Naive thymus-derived CD4-positive, alpha-beta T cell (primary cell): ENCODE measurements at regions not wholly inside any gene's neighbourhood (a gene's known extent, or its start where the extent isn't known, plus 50 kb on each side); places are given as distances from the start of the nearest gene placed in this dataset.

ENCODE experiments used
- ATAC-seq: fragments of 150-1000 bp; cut with Tn5 transposase; 2 replicates; pipeline ENCODE4 v1.10.0; 2021; ENCODE audit warnings: mild to moderate bottlenecking, moderate library complexity
- CTCF ChIA-PET: fragments of 350-600 bp; sonication (Branson Sonifier 250); formaldehyde crosslinking; loops from one replicate; lab custom pipeline; 2021; ENCODE audit warnings: antibody characterized with exemption; lab: Charles Lee
- POLR2A ChIA-PET: fragments of 350-600 bp; sonication (Branson Sonifier 250); formaldehyde crosslinking; loops from one replicate; lab custom pipeline; 2021; ENCODE audit warnings: antibody characterized with exemption, inconsistent platforms; lab: Charles Lee
- DNase-seq, 9 donors: peaks; one replicate each; pipeline versions ENCODE4 v3.0.0 to v3.0.0-alpha.2; 2020 to 2022; ENCODE audit warnings: mixed read lengths in 1 of 9
- H3K27ac ChIP-seq: one replicate; pipeline ENCODE4 v1.7.0; 2013; ENCODE audit warnings: mild to moderate bottlenecking, low read depth, low read length, moderate library complexity
- H3K27me3 ChIP-seq, 2 donors: one replicate each; pipeline ENCODE4 v1.7.0; 2013; ENCODE audit warnings: low read length in 2 of 2, mild to moderate bottlenecking in 2 of 2, moderate library complexity in 2 of 2; ENCODE audit not compliant: control insufficient read depth in 2 of 2, insufficient read depth in 2 of 2
- H3K36me3 ChIP-seq, 3 experiments: 1 replicate in 2 of 3; 2 replicates in 1 of 3; pipeline ENCODE4 v1.7.0; 2013; ENCODE audit warnings: low read length in 3 of 3, mild to moderate bottlenecking in 3 of 3, moderate library complexity in 1 of 3; ENCODE audit not compliant: insufficient read depth in 3 of 3, control insufficient read depth in 2 of 3
- H3K4me1 ChIP-seq, 2 donors: one replicate each; pipeline ENCODE4 v1.7.0; 2013; ENCODE audit warnings: low read length in 2 of 2, mild to moderate bottlenecking in 2 of 2, moderate library complexity in 1 of 2; ENCODE audit not compliant: control insufficient read depth in 2 of 2, insufficient read depth in 2 of 2
- H3K4me3 ChIP-seq: 2 replicates; pipeline ENCODE4 v1.7.0; 2013; ENCODE audit warnings: mild to moderate bottlenecking, low read length
- H3K9me3 ChIP-seq, 3 experiments: 1 replicate in 2 of 3; 2 replicates in 1 of 3; pipeline ENCODE4 v1.7.0; 2013; ENCODE audit warnings: low read length in 3 of 3; ENCODE audit not compliant: control insufficient read depth in 2 of 3
- H3K27ac Mint-ChIP-seq, 9 donors: one replicate each; pipeline ENCODE4 v1.8.0; 2020 to 2022; ENCODE audit warnings: mixed read lengths in 9 of 9, mild to moderate bottlenecking in 8 of 9, moderate library complexity in 5 of 9, inconsistent platforms in 2 of 9
- H3K27me3 Mint-ChIP-seq, 5 donors: one replicate each; pipeline ENCODE4 v1.8.0; 2021 to 2022; ENCODE audit warnings: mixed read lengths in 5 of 5, mild to moderate bottlenecking in 1 of 5
- H3K36me3 Mint-ChIP-seq, 5 donors: one replicate each; pipeline ENCODE4 v1.8.0; 2020 to 2022; ENCODE audit warnings: mixed read lengths in 5 of 5, mild to moderate bottlenecking in 3 of 5, inconsistent platforms in 1 of 5
- H3K4me1 Mint-ChIP-seq, 7 donors: one replicate each; pipeline ENCODE4 v1.8.0; 2020 to 2022; ENCODE audit warnings: mixed read lengths in 7 of 7, mild to moderate bottlenecking in 3 of 7, inconsistent platforms in 1 of 7
- H3K4me3 Mint-ChIP-seq, 10 donors: one replicate each; pipeline ENCODE4 v1.8.0; 2020 to 2022; ENCODE audit warnings: mild to moderate bottlenecking in 10 of 10, mixed read lengths in 10 of 10, moderate library complexity in 6 of 10, inconsistent platforms in 2 of 10
- H3K9me3 Mint-ChIP-seq, 11 donors: one replicate each; pipeline ENCODE4 v1.8.0; 2020 to 2022; ENCODE audit warnings: mixed read lengths in 11 of 11, mild to moderate bottlenecking in 4 of 11, inconsistent platforms in 1 of 11, moderate library complexity in 1 of 11
- intact Hi-C, 2 donors: fragments of 100-400 bp; cut with micrococcal nuclease; formaldehyde crosslinking; loops; one replicate each; pipeline ENCODE4 v1.15.1; 2023

- POLR2A ChIA-PET = no interaction called here
- no peak overlapping the region for H3K27ac Mint-ChIP-seq
- intact Hi-C loops = no loop called here
Observed at GRCh38 chr20:11144114-11144950, 470.5 kb upstream of the JAG1 start.

GRCh38 chr20:11145616-11146015 is 471.8 kb upstream of the JAG1 start:
- DNase-seq (no peak), ATAC-seq (no peak)
- Histone ChIP-seq H3K4me3 (no peak overlapping the region), H3K27ac (no peak overlapping the region), H3K36me3 (no peaks in the 10 kb centered on the region), H3K4me1 (no peaks in the 10 kb centered on the region), H3K9me3 (no peaks in the 10 kb centered on the region), H3K27me3 (no peaks in the 10 kb centered on the region)
- no peaks in the 10 kb centered on the region for H3K36me3 Mint-ChIP-seq
- H3K4me3 Mint-ChIP-seq = no peak overlapping the region
- no peaks in the 10 kb centered on the region for H3K4me1 Mint-ChIP-seq
- ChIA-PET CTCF (no interaction called here), POLR2A (no interaction called here)
- intact Hi-C loops = no loop called here
- no peak overlapping the region for H3K27ac Mint-ChIP-seq
- no peaks in the 10 kb centered on the region for H3K27me3 Mint-ChIP-seq
- peaks cover 0 to 12% (median 4%) of the 10 kb centered on the region in 11 donors for H3K9me3 Mint-ChIP-seq

More at GRCh38 chr20:11144114-11144950, 470.5 kb upstream of the JAG1 start:
- Histone ChIP-seq H3K36me3 (no peaks in the 10 kb centered on the region), H3K27me3 (no peaks in the 10 kb centered on the region), H3K27ac (no peak overlapping the region), H3K4me3 (no peak overlapping the region), H3K9me3 (no peaks in the 10 kb centered on the region), H3K4me1 (no peaks in the 10 kb centered on the region)
- ATAC-seq = no peak
- CTCF ChIA-PET = no interaction called here
- Mint-ChIP-seq H3K27me3 (no peaks in the 10 kb centered on the region), H3K4me1 (no peaks in the 10 kb centered on the region), H3K9me3 (peaks cover 0 to 12% (median 6%) of the 10 kb centered on the region in 11 donors), H3K4me3 (no peak overlapping the region), H3K36me3 (no peaks in the 10 kb centered on the region)
- DNase-seq = no peak

- no peaks in the 10 kb centered on the region for H3K27me3 Mint-ChIP-seq
- no peak overlapping the region for H3K27ac Mint-ChIP-seq
- no peaks in the 10 kb centered on the region for H3K4me1 Mint-ChIP-seq
- no peak for DNase-seq
- POLR2A ChIA-PET = no interaction called here
- H3K4me3 Mint-ChIP-seq = no peak overlapping the region
- CTCF ChIA-PET = no interaction called here
- Histone ChIP-seq H3K27me3 (no peaks in the 10 kb centered on the region), H3K27ac (no peak overlapping the region), H3K9me3 (no peaks in the 10 kb centered on the region), H3K4me3 (no peak overlapping the region), H3K36me3 (no peaks in the 10 kb centered on the region), H3K4me1 (no peaks in the 10 kb centered on the region)
- intact Hi-C loops = no loop called here
- peaks cover 0 to 4% (median 0%) of the 10 kb centered on the region in 11 donors for H3K9me3 Mint-ChIP-seq
- no peaks in the 10 kb centered on the region for H3K36me3 Mint-ChIP-seq
- ATAC-seq = no peak
Observed at GRCh38 chr20:11153819-11154218, 480.0 kb upstream of the JAG1 start.

GRCh38 chr20:11155156-11155756 is 481.5 kb upstream of the JAG1 start:
- Mint-ChIP-seq H3K4me1 (no peaks in the 10 kb centered on the region), H3K4me3 (no peak overlapping the region), H3K36me3 (no peaks in the 10 kb centered on the region), H3K27ac (no peak overlapping the region), H3K27me3 (peaks cover 0 to 3% (median 0%) of the 10 kb centered on the region in 5 donors), H3K9me3 (peaks cover 0 to 4% (median 0%) of the 10 kb centered on the region in 11 donors)
- no peak for DNase-seq
- no peak overlapping the region for H3K4me3 ChIP-seq
- H3K27ac ChIP-seq = no peak overlapping the region
- CTCF ChIA-PET = no interaction called here
- H3K27me3 ChIP-seq = no peaks in the 10 kb centered on the region
- POLR2A ChIA-PET = no interaction called here
- no peaks in the 10 kb centered on the region for H3K36me3 ChIP-seq
- intact Hi-C loops = no loop called here
- ATAC-seq = no peak
- H3K9me3 ChIP-seq = no peaks in the 10 kb centered on the region
- no peaks in the 10 kb centered on the region for H3K4me1 ChIP-seq

- Histone ChIP-seq H3K36me3 (no peaks in the 10 kb centered on the region), H3K9me3 (no peaks in the 10 kb centered on the region), H3K4me3 (no peak overlapping the region), H3K27ac (no peak overlapping the region), H3K27me3 (no peaks in the 10 kb centered on the region), H3K4me1 (no peaks in the 10 kb centered on the region)
- no peak overlapping the region for H3K4me3 Mint-ChIP-seq
- no peaks in the 10 kb centered on the region for H3K36me3 Mint-ChIP-seq
- DNase-seq = no peak
- CTCF ChIA-PET = no interaction called here
- ATAC-seq = no peak
- intact Hi-C loops = no loop called here
- peaks cover 0 to 3% (median 0%) of the 10 kb centered on the region in 5 donors for H3K27me3 Mint-ChIP-seq
- H3K27ac Mint-ChIP-seq = no peak overlapping the region
- H3K4me1 Mint-ChIP-seq = no peaks in the 10 kb centered on the region
- POLR2A ChIA-PET = no interaction called here
- H3K9me3 Mint-ChIP-seq = peaks cover 0 to 4% (median 0%) of the 10 kb centered on the region in 11 donors
Observed at GRCh38 chr20:11156922-11157321, 483.1 kb upstream of the JAG1 start.

GRCh38 chr20:11158146-11158545 is 484.3 kb upstream of the JAG1 start:
- intact Hi-C loops = no loop called here
- Mint-ChIP-seq H3K27ac (no peak overlapping the region), H3K4me3 (no peak overlapping the region), H3K36me3 (no peaks in the 10 kb centered on the region), H3K4me1 (no peaks in the 10 kb centered on the region), H3K9me3 (peaks cover 0 to 5% (median 0%) of the 10 kb centered on the region in 11 donors), H3K27me3 (peaks cover 0 to 3% (median 0%) of the 10 kb centered on the region in 5 donors)
- Histone ChIP-seq H3K4me3 (no peak overlapping the region), H3K4me1 (no peaks in the 10 kb centered on the region), H3K36me3 (no peaks in the 10 kb centered on the region), H3K27ac (no peak overlapping the region), H3K9me3 (no peaks in the 10 kb centered on the region), H3K27me3 (no peaks in the 10 kb centered on the region)
- CTCF ChIA-PET = no interaction called here
- POLR2A ChIA-PET = no interaction called here
- ATAC-seq (no peak), DNase-seq (no peak)

- H3K9me3 ChIP-seq = no peaks in the 10 kb centered on the region
- ATAC-seq (no peak), DNase-seq (no peak)
- Mint-ChIP-seq H3K27me3 (peaks cover 0 to 3% (median 0%) of the 10 kb centered on the region in 5 donors), H3K36me3 (no peaks in the 10 kb centered on the region), H3K9me3 (peaks cover 0 to 6% (median 0%) of the 10 kb centered on the region in 11 donors), H3K27ac (peak overlapping the region in 1 of 9 donors; percentile 10), H3K4me3 (no peak overlapping the region), H3K4me1 (no peaks in the 10 kb centered on the region)
- intact Hi-C loops = no loop called here
- no peaks in the 10 kb centered on the region for H3K4me1 ChIP-seq
- no peaks in the 10 kb centered on the region for H3K36me3 ChIP-seq
- ChIA-PET POLR2A (no interaction called here), CTCF (no interaction called here)
- H3K27me3 ChIP-seq = no peaks in the 10 kb centered on the region
- no peak overlapping the region for H3K27ac ChIP-seq
- H3K4me3 ChIP-seq = no peak overlapping the region
Observed at GRCh38 chr20:11158589-11158988, 484.8 kb upstream of the JAG1 start.
